HEK293 (cell line): ENCODE measurements at regions not wholly inside any gene's neighbourhood (a gene's known extent, or its start where the extent isn't known, plus 50 kb on each side); places are given as distances from the start of the nearest gene placed in this dataset.

Experiments
- CTCF ChIA-PET: fragments of 350-600 bp; formaldehyde crosslinking; extraction: SDS; loops from one replicate; lab custom pipeline; 2021; ENCODE audit warnings: antibody characterized with exemption; lab: Yijun Ruan, JAX
- POLR2A ChIA-PET: fragments of 300-600 bp; formaldehyde crosslinking; extraction: SDS; loops from one replicate; lab custom pipeline; 2020; ENCODE audit warnings: antibody characterized with exemption, inconsistent platforms; lab: Yijun Ruan, JAX
- H3K27ac ChIP-seq: fragments of 200-500 bp; sonication (Bioruptor generic); 2 replicates; pipeline ENCODE4 v1.5.1; 2014; ENCODE audit warnings: low read depth, low read length, control low read depth, inconsistent platforms; ENCODE audit errors: extremely low read depth
- H3K36me3 ChIP-seq, 2 experiments: fragments of 200-500 bp in 1 of 2; sonication (Bioruptor generic) in 1 of 2; 1 replicate in 1 of 2; 2 replicates in 1 of 2; pipeline ENCODE4 v1.5.1; 2014 to 2017; ENCODE audit warnings: inconsistent platforms in 2 of 2, low read length in 2 of 2; ENCODE audit not compliant: control insufficient read depth in 2 of 2, insufficient read depth in 1 of 2
- H3K4me1 ChIP-seq: fragments of 200-500 bp; sonication (Bioruptor generic); 2 replicates; pipeline ENCODE4 v1.5.1; 2014; ENCODE audit warnings: mild to moderate bottlenecking, low read length, inconsistent platforms; ENCODE audit not compliant: control insufficient read depth, insufficient read depth
- H3K4me3 ChIP-seq: 2 replicates; pipeline ENCODE4 v1.5.1; 2011; ENCODE audit warnings: low read depth, mild to moderate bottlenecking, control low read depth, low read length, moderate library complexity
- H3K9me3 ChIP-seq: fragments of 200-500 bp; sonication (Bioruptor generic); 2 replicates; pipeline ENCODE4 v1.5.1; 2014; ENCODE audit warnings: low read depth, low read length, inconsistent platforms; ENCODE audit not compliant: control insufficient read depth, insufficient read depth
- BCL6B ChIP-seq: fragments of 450-650 bp; formaldehyde crosslinking; IDR thresholded peaks from 2 replicates; pipeline ENCODE4 v1.5.1; 2017; ENCODE audit warnings: missing biosample characterization, missing genetic modification characterization
- KLF7 ChIP-seq: fragments of 450-650 bp; formaldehyde crosslinking; IDR thresholded peaks from 2 replicates; pipeline ENCODE4 v1.5.1; 2016; ENCODE audit warnings: missing biosample characterization, missing genetic modification characterization, borderline replicate concordance
- MYNN ChIP-seq: fragments of 450-650 bp; formaldehyde crosslinking; IDR thresholded peaks from 2 replicates; pipeline ENCODE4 v1.5.1; 2016; ENCODE audit warnings: missing biosample characterization, missing genetic modification characterization, borderline replicate concordance
- MZF1 ChIP-seq: fragments of 450-650 bp; formaldehyde crosslinking; IDR thresholded peaks from 2 replicates; pipeline ENCODE4 v1.5.1; 2017; ENCODE audit warnings: missing biosample characterization, missing genetic modification characterization, borderline replicate concordance
- PRDM4 ChIP-seq: fragments of 450-650 bp; formaldehyde crosslinking; IDR thresholded peaks from 2 replicates; pipeline ENCODE4 v1.5.1; 2017; ENCODE audit warnings: missing biosample characterization, missing genetic modification characterization
- SP2 ChIP-seq: fragments of 450-650 bp; formaldehyde crosslinking; IDR thresholded peaks from 2 replicates; pipeline ENCODE4 v1.5.1; 2016; ENCODE audit warnings: missing biosample characterization, missing genetic modification characterization
- ZBTB26 ChIP-seq: fragments of 450-650 bp; formaldehyde crosslinking; optimal IDR thresholded peaks from 2 replicates; pipeline ENCODE3; 2016; ENCODE audit warnings: missing biosample characterization, mild to moderate bottlenecking, missing genetic modification characterization
- ZNF174 ChIP-seq: fragments of 450-650 bp; formaldehyde crosslinking; IDR thresholded peaks from 2 replicates; pipeline ENCODE4 v1.5.0; 2017; ENCODE audit warnings: missing biosample characterization, mild to moderate bottlenecking, missing genetic modification characterization
- ZNF184 ChIP-seq: fragments of 450-650 bp; IDR thresholded peaks from 2 replicates; pipeline ENCODE4 v1.5.1; 2018; ENCODE audit warnings: missing biosample characterization, mild to moderate bottlenecking, missing genetic modification characterization
- ZNF266 ChIP-seq: fragments of 450-650 bp; formaldehyde crosslinking; IDR thresholded peaks from 2 replicates; pipeline ENCODE4 v1.5.1; 2016; ENCODE audit warnings: missing biosample characterization, missing genetic modification characterization, low read depth
- ZNF341 ChIP-seq: fragments of 450-650 bp; formaldehyde crosslinking; IDR thresholded peaks from 2 replicates; pipeline ENCODE4; 2016; ENCODE audit warnings: low read depth, missing biosample characterization, missing genetic modification characterization
- ZNF561 ChIP-seq: fragments of 450-650 bp; IDR thresholded peaks from 2 replicates; pipeline ENCODE4 v1.5.1; 2018; ENCODE audit warnings: missing biosample characterization, missing genetic modification characterization, borderline replicate concordance
- ZNF585B ChIP-seq: fragments of 450-650 bp; formaldehyde crosslinking; IDR thresholded peaks from 2 replicates; pipeline ENCODE4 v1.5.1; 2016; ENCODE audit warnings: missing biosample characterization, missing genetic modification characterization
- ZNF610 ChIP-seq: fragments of 450-650 bp; formaldehyde crosslinking; IDR thresholded peaks from 2 replicates; pipeline ENCODE4 v1.5.1; 2016; ENCODE audit warnings: missing biosample characterization, missing genetic modification characterization, borderline replicate concordance
- ZNF670 ChIP-seq: fragments of 450-650 bp; formaldehyde crosslinking; IDR thresholded peaks from 2 replicates; pipeline ENCODE4 v1.5.1; 2016; ENCODE audit warnings: missing biosample characterization, missing genetic modification characterization, low read depth
- ZSCAN18 ChIP-seq: fragments of 450-650 bp; formaldehyde crosslinking; IDR thresholded peaks from 2 replicates; pipeline ENCODE4 v1.5.1; 2016; ENCODE audit warnings: missing biosample characterization, missing genetic modification characterization
- ZSCAN5A ChIP-seq: fragments of 450-650 bp; formaldehyde crosslinking; IDR thresholded peaks from 2 replicates; pipeline ENCODE4 v1.5.1; 2016; ENCODE audit warnings: missing biosample characterization, missing genetic modification characterization
- TF ChIP-seq, protein P1 (sequence below): fragments of 450-650 bp; formaldehyde crosslinking; IDR thresholded peaks from 2 replicates; pipeline ENCODE4 v1.5.1; 2016; ENCODE audit warnings: missing biosample characterization, missing genetic modification characterization, borderline replicate concordance
- TF ChIP-seq, protein P2 (sequence below): fragments of 450-650 bp; formaldehyde crosslinking; IDR thresholded peaks from 2 replicates; pipeline ENCODE4 v1.5.1; 2016; ENCODE audit warnings: missing biosample characterization, missing genetic modification characterization, borderline replicate concordance

- POLR2A ChIA-PET = no interaction called here
- no peak overlapping the region for H3K27ac ChIP-seq
- H3K36me3 ChIP-seq = no peaks in the 10 kb centered on the region
- no peak for TF ChIP-seq ZSCAN18 (tag by site-specific recombination)
- TF ChIP-seq SP2 (tag by site-specific recombination) = no peak
- TF ChIP-seq, protein P1, sequence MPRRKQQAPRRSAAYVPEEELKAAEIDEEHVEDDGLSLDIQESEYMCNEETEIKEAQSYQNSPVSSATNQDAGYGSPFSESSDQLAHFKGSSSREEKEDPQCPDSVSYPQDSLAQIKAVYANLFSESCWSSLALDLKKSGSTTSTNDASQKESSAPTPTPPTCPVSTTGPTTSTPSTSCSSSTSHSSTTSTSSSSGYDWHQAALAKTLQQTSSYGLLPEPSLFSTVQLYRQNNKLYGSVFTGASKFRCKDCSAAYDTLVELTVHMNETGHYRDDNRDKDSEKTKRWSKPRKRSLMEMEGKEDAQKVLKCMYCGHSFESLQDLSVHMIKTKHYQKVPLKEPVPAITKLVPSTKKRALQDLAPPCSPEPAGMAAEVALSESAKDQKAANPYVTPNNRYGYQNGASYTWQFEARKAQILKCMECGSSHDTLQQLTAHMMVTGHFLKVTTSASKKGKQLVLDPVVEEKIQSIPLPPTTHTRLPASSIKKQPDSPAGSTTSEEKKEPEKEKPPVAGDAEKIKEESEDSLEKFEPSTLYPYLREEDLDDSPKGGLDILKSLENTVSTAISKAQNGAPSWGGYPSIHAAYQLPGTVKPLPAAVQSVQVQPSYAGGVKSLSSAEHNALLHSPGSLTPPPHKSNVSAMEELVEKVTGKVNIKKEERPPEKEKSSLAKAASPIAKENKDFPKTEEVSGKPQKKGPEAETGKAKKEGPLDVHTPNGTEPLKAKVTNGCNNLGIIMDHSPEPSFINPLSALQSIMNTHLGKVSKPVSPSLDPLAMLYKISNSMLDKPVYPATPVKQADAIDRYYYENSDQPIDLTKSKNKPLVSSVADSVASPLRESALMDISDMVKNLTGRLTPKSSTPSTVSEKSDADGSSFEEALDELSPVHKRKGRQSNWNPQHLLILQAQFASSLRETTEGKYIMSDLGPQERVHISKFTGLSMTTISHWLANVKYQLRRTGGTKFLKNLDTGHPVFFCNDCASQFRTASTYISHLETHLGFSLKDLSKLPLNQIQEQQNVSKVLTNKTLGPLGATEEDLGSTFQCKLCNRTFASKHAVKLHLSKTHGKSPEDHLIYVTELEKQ (tag by site-specific recombination) = no peak
- TF ChIP-seq ZNF670 (tag by site-specific recombination) = no peak
- TF ChIP-seq ZBTB26 (tag by site-specific recombination) = no peak
- TF ChIP-seq KLF7 = no peak
- TF ChIP-seq MYNN = no peak
- TF ChIP-seq ZNF341 (tag by site-specific recombination) = no peak
- no peak for TF ChIP-seq ZNF610 (tag by site-specific recombination)
- no peak for TF ChIP-seq MZF1 (tag by site-specific recombination)
- H3K9me3 ChIP-seq = no peaks in the 10 kb centered on the region
- H3K4me3 ChIP-seq = no peak overlapping the region
- no peaks in the 10 kb centered on the region for H3K4me1 ChIP-seq
- CTCF ChIA-PET = interaction anchor here (0.7 kb wide), 1 partner anchor 606 kb away, joined by 3 read pairs; no protein-coding TSS in a partner anchor
Measured at GRCh38 chr20:56806952-56807517, 177.9 kb downstream of the TFAP2C start.

- H3K27ac ChIP-seq = no peak overlapping the region
- ChIA-PET CTCF (interaction anchor here (0.6 kb wide), 1 partner anchor 235 kb away, joined by 3 read pairs; no protein-coding TSS in a partner anchor), POLR2A (no interaction called here)
- H3K4me3 ChIP-seq = no peak overlapping the region
- H3K9me3 ChIP-seq = no peaks in the 10 kb centered on the region
- no peaks in the 10 kb centered on the region for H3K4me1 ChIP-seq
- H3K36me3 ChIP-seq = no peaks in the 10 kb centered on the region
- TF ChIP-seq ZNF174 (tag by site-specific recombination) (no peak), ZNF561 (tag by site-specific recombination) (no peak), ZNF585B (tag by site-specific recombination) (no peak), ZSCAN5A (tag by site-specific recombination) (no peak), ZNF266 (tag by site-specific recombination) (no peak), BCL6B (tag by site-specific recombination) (no peak), PRDM4 (tag by site-specific recombination) (no peak), ZNF184 (tag by site-specific recombination) (no peak)
- TF ChIP-seq, protein P2, sequence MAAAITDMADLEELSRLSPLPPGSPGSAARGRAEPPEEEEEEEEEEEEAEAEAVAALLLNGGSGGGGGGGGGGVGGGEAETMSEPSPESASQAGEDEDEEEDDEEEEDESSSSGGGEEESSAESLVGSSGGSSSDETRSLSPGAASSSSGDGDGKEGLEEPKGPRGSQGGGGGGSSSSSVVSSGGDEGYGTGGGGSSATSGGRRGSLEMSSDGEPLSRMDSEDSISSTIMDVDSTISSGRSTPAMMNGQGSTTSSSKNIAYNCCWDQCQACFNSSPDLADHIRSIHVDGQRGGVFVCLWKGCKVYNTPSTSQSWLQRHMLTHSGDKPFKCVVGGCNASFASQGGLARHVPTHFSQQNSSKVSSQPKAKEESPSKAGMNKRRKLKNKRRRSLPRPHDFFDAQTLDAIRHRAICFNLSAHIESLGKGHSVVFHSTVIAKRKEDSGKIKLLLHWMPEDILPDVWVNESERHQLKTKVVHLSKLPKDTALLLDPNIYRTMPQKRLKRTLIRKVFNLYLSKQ (tag by site-specific recombination) = no peak
Measured at GRCh38 chr20:56808117-56808725, 179.1 kb downstream of the TFAP2C start.
